Panc1 (cell line): ENCODE measurements at regions not wholly inside any gene's neighbourhood (a gene's known extent, or its start where the extent isn't known, plus 50 kb on each side); places are given as distances from the start of the nearest gene placed in this dataset.

Experiments used
- ATAC-seq: fragments of 200-7000 bp; cut with Tn5 transposase; 2 replicates; pipeline ENCODE4 v1.9.1; 2020; ENCODE audit warnings: mild to moderate bottlenecking, moderate library complexity
- BruUV-seq: library from RNA; stranded (reverse); fragments of 400-500 nt; replicated peaks from 2 replicates; lab custom pipeline; 2021; lab: Mats Ljungman, UMichigan
- CTCF ChIA-PET: fragments of 300-600 bp; sonication (Branson Sonifier 250); formaldehyde crosslinking; loops from one replicate; lab custom pipeline; 2022; ENCODE audit warnings: antibody characterized with exemption; lab: Charles Lee
- POLR2A ChIA-PET: fragments of 300-600 bp; sonication (Branson Sonifier 250); formaldehyde crosslinking; loops from one replicate; lab custom pipeline; 2022; ENCODE audit warnings: antibody characterized with exemption; lab: Charles Lee
- DNase-seq: peaks from one replicate; pipeline ENCODE4 v3.0.0-alpha.2; 2010; ENCODE audit warnings: low read depth, low spot score
- H3K27ac ChIP-seq: 2 replicates; pipeline ENCODE4 v1.5.1; 2011; ENCODE audit warnings: mild to moderate bottlenecking, low read length, inconsistent platforms
- H3K27me3 ChIP-seq: fragments of 200-500 bp; sonication (Bioruptor generic); 2 replicates; pipeline ENCODE4 v1.6.0; 2014; ENCODE audit warnings: low read length, inconsistent platforms; ENCODE audit not compliant: control insufficient read depth, insufficient read depth
- H3K36me3 ChIP-seq: fragments of 200-500 bp; sonication (Bioruptor generic); 2 replicates; pipeline ENCODE4 v1.5.1; 2014; ENCODE audit warnings: inconsistent platforms, mild to moderate bottlenecking, low read length, moderate library complexity; ENCODE audit not compliant: control insufficient read depth, insufficient read depth
- H3K4me1 ChIP-seq: 2 replicates; pipeline ENCODE4 v1.5.1; 2011; ENCODE audit warnings: inconsistent platforms, mild to moderate bottlenecking, low read length, moderate library complexity; ENCODE audit not compliant: control insufficient read depth, insufficient read depth
- H3K4me3 ChIP-seq, 2 experiments: 2 replicates each; pipeline ENCODE4 v1.5.1; 2011 to 2012; ENCODE audit warnings: low read depth in 2 of 2, low read length in 2 of 2, mild to moderate bottlenecking in 2 of 2, inconsistent platforms in 1 of 2, moderate library complexity in 1 of 2
- H3K9me3 ChIP-seq: fragments of 200-500 bp; sonication (Bioruptor generic); 2 replicates; pipeline ENCODE4 v1.5.1; 2014; ENCODE audit warnings: low read depth, mild to moderate bottlenecking, inconsistent platforms, low read length, moderate library complexity; ENCODE audit not compliant: control insufficient read depth, insufficient read depth
- CTCF ChIP-seq: fragments of 450-650 bp; IDR thresholded peaks from 2 replicates; pipeline ENCODE4 v1.5.1; 2017; ENCODE audit warnings: mild to moderate bottlenecking
- POLR2AphosphoS5 ChIP-seq: IDR thresholded peaks from 2 replicates; pipeline ENCODE4 v1.6.1; 2012; ENCODE audit warnings: mild to moderate bottlenecking, low read depth, low read length, moderate library complexity
- REST ChIP-seq, 2 experiments: IDR thresholded peaks; 2 replicates each; pipeline ENCODE4 v1.6.1; 2011 to 2012; ENCODE audit warnings: low read depth in 2 of 2, control low read depth in 1 of 2, low read length in 1 of 2, mild to moderate bottlenecking in 1 of 2, moderate library complexity in 1 of 2; ENCODE audit not compliant: insufficient read depth in 1 of 2
- SIN3A ChIP-seq: IDR thresholded peaks from 2 replicates; pipeline ENCODE4 v1.6.1; 2012; ENCODE audit warnings: low read depth, mild to moderate bottlenecking, low read length, moderate library complexity, borderline replicate concordance; ENCODE audit not compliant: insufficient read depth
- TCF7L2 ChIP-seq: IDR thresholded peaks from 2 replicates; pipeline ENCODE4 v1.6.1; 2011; ENCODE audit warnings: mild to moderate bottlenecking, low read depth, low read length, inconsistent platforms
- in situ Hi-C: cut with HindIII; loops from 2 replicates; pipeline ENCODE4 v1.10.0; 2016; ENCODE audit warnings: low sequenced_read_pairs, low pct_unique_long_range_greater_than_20kb
- intact Hi-C: fragments of 100-400 bp; cut with micrococcal nuclease; formaldehyde crosslinking; loops from one replicate; pipeline ENCODE4 v1.10.0; 2022; ENCODE audit not compliant: unreplicated experiment

GRCh38 chr14:45658917-45659299 is 405.9 kb upstream of the MIS18BP1 start:
- TF ChIP-seq POLR2AphosphoS5, result no peak
- no TSS peak for BruUV-seq
- intact Hi-C loops, result no loop called here

GRCh38 chr14:45658226-45658916 is 405.4 kb upstream of the MIS18BP1 start:
- Histone ChIP-seq H3K36me3 (no peaks in the 10 kb centered on the region), H3K9me3 (no peaks in the 10 kb centered on the region), H3K27me3 (no peaks in the 10 kb centered on the region), H3K4me1 (no peaks in the 10 kb centered on the region), H3K27ac (no peak overlapping the region), H3K4me3 (no peak overlapping the region)
- ChIA-PET POLR2A (no interaction called here), CTCF (no interaction called here)
- intact Hi-C loops (no loop called here), in situ Hi-C loops (no loop called here)
- ATAC-seq (no peak), DNase-seq (no peak)
- BruUV-seq, result no TSS peak
- TF ChIP-seq TCF7L2 (no peak), SIN3A (no peak), POLR2AphosphoS5 (no peak), REST (IDR thresholded peaks at IDR 0.05; ENCODE audit: insufficient read depth in 1 of 2, low read depth in 2 of 2, low read length in 1 of 2) (no peak), CTCF (no peak)

More at GRCh38 chr14:45658917-45659299, 405.9 kb upstream of the MIS18BP1 start:
- Histone ChIP-seq H3K36me3 (no peaks in the 10 kb centered on the region), H3K27me3 (no peaks in the 10 kb centered on the region), H3K4me1 (no peaks in the 10 kb centered on the region), H3K4me3 (no peak overlapping the region), H3K9me3 (no peaks in the 10 kb centered on the region), H3K27ac (no peak overlapping the region)
- ChIA-PET POLR2A (no interaction called here), CTCF (no interaction called here)
- DNase-seq, result no peak
- ATAC-seq, result no peak
- in situ Hi-C loops, result no loop called here

GRCh38 chr14:45651890-45652289 is 398.9 kb upstream of the MIS18BP1 start:
- no peaks in the 10 kb centered on the region for H3K4me1 ChIP-seq
- in situ Hi-C loops, result no loop called here
- no peak for ATAC-seq
- no peaks in the 10 kb centered on the region for H3K27me3 ChIP-seq
- CTCF ChIA-PET, result no interaction called here
- no TSS peak for BruUV-seq
- POLR2A ChIA-PET, result no interaction called here
- H3K9me3 ChIP-seq, result no peaks in the 10 kb centered on the region
- TF ChIP-seq TCF7L2, result no peak
- no peak for TF ChIP-seq POLR2AphosphoS5
- TF ChIP-seq SIN3A, result no peak
- no peak for TF ChIP-seq CTCF
- TF ChIP-seq REST (IDR thresholded peaks at IDR 0.05; ENCODE audit: insufficient read depth in 1 of 2, low read depth in 2 of 2, low read length in 1 of 2), result no peak
- H3K4me3 ChIP-seq, result no peak overlapping the region
- H3K27ac ChIP-seq, result no peak overlapping the region
- DNase-seq, result no peak
- intact Hi-C loops, result no loop called here
- no peaks in the 10 kb centered on the region for H3K36me3 ChIP-seq
